Upper lobe of left lung (tissue), 6 donors: ENCODE measurements at regions not wholly inside any gene's neighbourhood (a gene's known extent, or its start where the extent isn't known, plus 50 kb on each side); places are given as distances from the start of the nearest gene placed in this dataset.

Experiments
- ATAC-seq, 2 donors: fragments of 200-7000 bp; cut with Tn5 transposase; one replicate each; pipeline ENCODE4 v1.9.1; 2022; ENCODE audit warnings: mild to moderate bottlenecking in 2 of 2, moderate library complexity in 2 of 2; ENCODE audit not compliant: low FRiP score in 2 of 2
- DNase-seq, 2 donors: peaks; one replicate each; pipeline ENCODE4 v3.0.0-alpha.2; 2019 to 2020
- H3K27ac ChIP-seq, 4 donors: fragments of 200-600 bp; sonication (generic); one replicate each; pipeline ENCODE4 v1.5.1; 2016 to 2019
- H3K27me3 ChIP-seq, 4 donors: fragments of 200-600 bp; sonication (generic); one replicate each; pipeline ENCODE4 v1.5.1; 2017 to 2019
- H3K36me3 ChIP-seq, 4 donors: fragments of 200-600 bp; sonication (generic); one replicate each; pipeline ENCODE4 v1.5.1; 2016 to 2019
- H3K4me1 ChIP-seq, 4 donors: fragments of 200-600 bp; sonication (generic); one replicate each; pipeline ENCODE4 v1.5.1; 2018 to 2019
- H3K4me3 ChIP-seq, 4 donors: fragments of 200-600 bp; sonication (generic); one replicate each; pipeline ENCODE4 v1.5.1; 2017 to 2019; ENCODE audit warnings: mild to moderate bottlenecking in 2 of 4, moderate library complexity in 1 of 4
- H3K9me3 ChIP-seq, 4 donors: fragments of 200-600 bp; sonication (generic); one replicate each; pipeline ENCODE4 v1.5.1; 2018 to 2019
- CTCF ChIP-seq, 6 experiments: fragments of 450-650 bp in 4 of 6; fragments of 200-600 bp in 2 of 6; sonication (generic) in 2 of 6; IDR thresholded peaks; one replicate each; pipeline ENCODE4 v1.5.1; 2016 to 2019; ENCODE audit warnings: antibody characterized with exemption in 6 of 6
- EP300 ChIP-seq, 4 donors: sonication (generic); formaldehyde crosslinking; IDR thresholded peaks; one replicate each; pipeline ENCODE4 v1.5.1; 2017; ENCODE audit warnings: antibody characterized with exemption in 4 of 4, control low read depth in 2 of 4
- POLR2A ChIP-seq, 4 donors: fragments of 450-650 bp; IDR thresholded peaks; one replicate each; pipeline ENCODE4 v1.5.1; 2016 to 2017; ENCODE audit warnings: antibody characterized with exemption in 4 of 4, mild to moderate bottlenecking in 2 of 4
- POLR2AphosphoS5 ChIP-seq, 2 donors: sonication (generic); formaldehyde crosslinking; IDR thresholded peaks; one replicate each; pipeline ENCODE4 v1.5.1; 2017; ENCODE audit warnings: antibody characterized with exemption in 2 of 2
- WGBS, 2 donors: methylation state at CpG; one replicate each; pipeline ENCODE4 v1.1.5; 2017 to 2018; 5-methylcytosine and 5-hydroxymethylcytosine counted together
- donor health status: DM: no; HTN: no; CAD: no; lungs with moderate emphysema.
- donor health status: DM: no; HTN: yes; CAD: no; lungs with severe emphysema.

- ATAC-seq: no peak
- Histone ChIP-seq H3K9me3 (no peaks in the 10 kb centered on the region), H3K27me3 (no peaks in the 10 kb centered on the region), H3K36me3 (no peaks in the 10 kb centered on the region), H3K4me1 (no peaks in the 10 kb centered on the region), H3K4me3 (no peak overlapping the region), H3K27ac (no peak overlapping the region)
- no peak for TF ChIP-seq EP300 (IDR thresholded peaks at IDR 0.05)
- TF ChIP-seq POLR2AphosphoS5 (IDR thresholded peaks at IDR 0.05): no peak
- TF ChIP-seq CTCF (IDR thresholded peaks at IDR 0.05): no peak
- no peak for TF ChIP-seq POLR2A (IDR thresholded peaks at IDR 0.05)
- no peak for DNase-seq
Observed at GRCh38 chr6:23532227-23532626, 593.8 kb upstream of the NRSN1 start.

- no peaks in the 10 kb centered on the region for H3K27me3 ChIP-seq
- TF ChIP-seq POLR2AphosphoS5 (IDR thresholded peaks at IDR 0.05): no peak
- no peak for TF ChIP-seq EP300 (IDR thresholded peaks at IDR 0.05)
- ATAC-seq (no peak), DNase-seq (no peak)
- 86 to 89% methylated on average over 2 of the region's 2 CpGs for WGBS, 2 donors
- no peaks in the 10 kb centered on the region for H3K9me3 ChIP-seq
- no peak overlapping the region for H3K27ac ChIP-seq
- no peaks in the 10 kb centered on the region for H3K36me3 ChIP-seq
- H3K4me1 ChIP-seq: no peaks in the 10 kb centered on the region
- H3K4me3 ChIP-seq: no peak overlapping the region
Observed at GRCh38 chr6:23533311-23533710, 592.7 kb upstream of the NRSN1 start.

- WGBS, 2 donors: 54 to 58% methylated on average over 7 of the region's 7 CpGs
- Histone ChIP-seq H3K27me3 (no peaks in the 10 kb centered on the region), H3K9me3 (no peaks in the 10 kb centered on the region), H3K36me3 (no peaks in the 10 kb centered on the region), H3K27ac (no peak overlapping the region), H3K4me3 (no peak overlapping the region), H3K4me1 (no peaks in the 10 kb centered on the region)
- DNase-seq (no peak), ATAC-seq (no peak)
- TF ChIP-seq POLR2AphosphoS5 (IDR thresholded peaks at IDR 0.05): no peak
- TF ChIP-seq EP300 (IDR thresholded peaks at IDR 0.05): no peak
- TF ChIP-seq CTCF (IDR thresholded peaks at IDR 0.05): no peak
- no peak for TF ChIP-seq POLR2A (IDR thresholded peaks at IDR 0.05)
Observed at GRCh38 chr6:23533944-23534343, 592.1 kb upstream of the NRSN1 start.

- TF ChIP-seq EP300 (IDR thresholded peaks at IDR 0.05) (no peak), CTCF (IDR thresholded peaks at IDR 0.05) (no peak), POLR2A (IDR thresholded peaks at IDR 0.05) (no peak), POLR2AphosphoS5 (IDR thresholded peaks at IDR 0.05) (no peak)
- H3K9me3 ChIP-seq: no peaks in the 10 kb centered on the region
- H3K27me3 ChIP-seq: no peaks in the 10 kb centered on the region
- no peaks in the 10 kb centered on the region for H3K36me3 ChIP-seq
- no peaks in the 10 kb centered on the region for H3K4me1 ChIP-seq
- H3K4me3 ChIP-seq: no peak overlapping the region
- WGBS, 2 donors: 61 to 67% methylated on average over 2 of the region's 2 CpGs
- no peak for DNase-seq
- no peak overlapping the region for H3K27ac ChIP-seq
- no peak for ATAC-seq
Observed at GRCh38 chr6:23534351-23534750, 591.7 kb upstream of the NRSN1 start.

GRCh38 chr6:23535101-23535500 is 590.9 kb upstream of the NRSN1 start:
- Histone ChIP-seq H3K9me3 (no peaks in the 10 kb centered on the region), H3K27ac (no peak overlapping the region), H3K36me3 (no peaks in the 10 kb centered on the region), H3K4me1 (no peaks in the 10 kb centered on the region), H3K27me3 (no peaks in the 10 kb centered on the region), H3K4me3 (no peak overlapping the region)
- DNase-seq (no peak), ATAC-seq (no peak)
- WGBS, 2 donors: 96 to 97% methylated on average over 2 of the region's 2 CpGs
- TF ChIP-seq CTCF (IDR thresholded peaks at IDR 0.05) (no peak), POLR2AphosphoS5 (IDR thresholded peaks at IDR 0.05) (no peak), POLR2A (IDR thresholded peaks at IDR 0.05) (no peak), EP300 (IDR thresholded peaks at IDR 0.05) (no peak)
